Parathyroid adenoma (tissue), 2 donors: ENCODE measurements at regions not wholly inside any gene's neighbourhood (a gene's known extent, or its start where the extent isn't known, plus 50 kb on each side); places are given as distances from the start of the nearest gene placed in this dataset.

Experiments used
- H2AFZ ChIP-seq: fragments of 300-600 bp; sonication (generic); one replicate; pipeline ENCODE4 v1.7.0; 2017; ENCODE audit warnings: antibody characterized with exemption, mild to moderate bottlenecking
- H3K27ac ChIP-seq: fragments of 300-600 bp; sonication (generic); one replicate; pipeline ENCODE4 v1.7.0; 2017
- H3K27me3 ChIP-seq: fragments of 300-600 bp; sonication (generic); one replicate; pipeline ENCODE4 v1.7.0; 2017; ENCODE audit warnings: low read length; ENCODE audit not compliant: control insufficient read depth, insufficient read depth
- H3K36me3 ChIP-seq: fragments of 300-600 bp; sonication (generic); one replicate; pipeline ENCODE4 v1.7.0; 2017; ENCODE audit warnings: low read length; ENCODE audit not compliant: control insufficient read depth, insufficient read depth
- H3K4me1 ChIP-seq: fragments of 300-600 bp; sonication (generic); one replicate; pipeline ENCODE4 v1.7.0; 2017; ENCODE audit warnings: control low read depth
- H3K4me2 ChIP-seq: fragments of 300-600 bp; sonication (generic); one replicate; pipeline ENCODE4 v1.7.0; 2017; ENCODE audit warnings: low read length
- H3K4me3 ChIP-seq: fragments of 300-600 bp; sonication (generic); one replicate; pipeline ENCODE4 v1.7.0; 2017; ENCODE audit warnings: low read depth, low read length
- H3K79me2 ChIP-seq: fragments of 300-600 bp; sonication (generic); one replicate; pipeline ENCODE4 v1.7.0; 2017; ENCODE audit warnings: control low read depth
- H3K9ac ChIP-seq: fragments of 300-600 bp; sonication (generic); one replicate; pipeline ENCODE4 v1.7.0; 2017; ENCODE audit warnings: mild to moderate bottlenecking
- H3K9me3 ChIP-seq: fragments of 300-600 bp; sonication (generic); one replicate; pipeline ENCODE4 v1.7.0; 2017; ENCODE audit warnings: low read length; ENCODE audit not compliant: control insufficient read depth
- TF ChIP-seq, protein P1 (sequence below): fragments of 300-600 bp; sonication (generic); IDR thresholded peaks from one replicate; pipeline ENCODE4 v1.7.0; 2017; ENCODE audit warnings: antibody characterized with exemption, mild to moderate bottlenecking
- donor health status: primary hyperparathyroidism.

DNA sequence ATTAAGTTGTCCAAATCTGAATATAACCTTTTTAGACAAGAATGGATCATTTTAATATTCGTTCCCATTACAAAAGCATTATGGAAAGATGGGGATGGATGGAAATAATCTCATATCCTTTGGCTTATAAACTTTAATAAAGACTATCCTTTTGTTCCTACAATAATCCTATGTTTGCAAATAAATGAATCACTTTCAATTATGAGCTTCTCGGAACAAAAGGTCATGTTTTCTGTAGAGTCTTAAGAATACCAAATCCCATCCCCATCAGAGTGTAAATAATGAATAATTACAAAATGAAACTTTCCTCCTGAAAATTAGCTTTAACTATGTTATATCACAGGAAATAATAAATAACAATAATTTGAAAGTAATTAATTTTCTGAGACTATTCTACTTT lies 329.7 kb downstream of the NR2F1-AS1 start:
- Histone ChIP-seq H3K27ac (no peak overlapping the region), H3K4me3 (no peak overlapping the region), H3K79me2 (no peaks in the 10 kb centered on the region), H3K9me3 (no peaks in the 10 kb centered on the region), H3K4me1 (no peaks in the 10 kb centered on the region), H3K9ac (no peak overlapping the region), H3K4me2 (no peak overlapping the region), H3K27me3 (no peaks in the 10 kb centered on the region), H2AFZ (no peak overlapping the region), H3K36me3 (no peaks in the 10 kb centered on the region)
- TF ChIP-seq, protein P1, sequence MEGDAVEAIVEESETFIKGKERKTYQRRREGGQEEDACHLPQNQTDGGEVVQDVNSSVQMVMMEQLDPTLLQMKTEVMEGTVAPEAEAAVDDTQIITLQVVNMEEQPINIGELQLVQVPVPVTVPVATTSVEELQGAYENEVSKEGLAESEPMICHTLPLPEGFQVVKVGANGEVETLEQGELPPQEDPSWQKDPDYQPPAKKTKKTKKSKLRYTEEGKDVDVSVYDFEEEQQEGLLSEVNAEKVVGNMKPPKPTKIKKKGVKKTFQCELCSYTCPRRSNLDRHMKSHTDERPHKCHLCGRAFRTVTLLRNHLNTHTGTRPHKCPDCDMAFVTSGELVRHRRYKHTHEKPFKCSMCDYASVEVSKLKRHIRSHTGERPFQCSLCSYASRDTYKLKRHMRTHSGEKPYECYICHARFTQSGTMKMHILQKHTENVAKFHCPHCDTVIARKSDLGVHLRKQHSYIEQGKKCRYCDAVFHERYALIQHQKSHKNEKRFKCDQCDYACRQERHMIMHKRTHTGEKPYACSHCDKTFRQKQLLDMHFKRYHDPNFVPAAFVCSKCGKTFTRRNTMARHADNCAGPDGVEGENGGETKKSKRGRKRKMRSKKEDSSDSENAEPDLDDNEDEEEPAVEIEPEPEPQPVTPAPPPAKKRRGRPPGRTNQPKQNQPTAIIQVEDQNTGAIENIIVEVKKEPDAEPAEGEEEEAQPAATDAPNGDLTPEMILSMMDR: no peak

DNA sequence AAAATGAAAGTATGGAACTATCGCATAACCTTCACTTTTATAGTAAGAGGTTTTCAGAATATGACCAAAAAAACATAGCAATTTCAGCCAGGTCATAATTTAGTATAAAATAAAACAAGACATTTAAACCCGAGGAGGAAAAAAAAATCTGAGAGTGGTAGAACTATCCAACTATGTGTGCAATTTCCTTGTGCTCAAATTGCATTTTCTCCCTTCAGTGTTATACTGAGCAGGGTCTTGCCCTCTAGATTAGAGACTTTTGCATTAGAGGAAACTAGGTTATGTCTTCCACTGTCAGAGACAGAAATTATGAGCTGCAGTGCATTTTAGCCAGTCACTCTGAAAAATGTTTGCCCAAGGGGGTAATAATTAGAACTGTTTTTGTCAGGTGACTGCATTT lies 330.6 kb downstream of the NR2F1-AS1 start:
- Histone ChIP-seq H3K27ac (no peak overlapping the region), H3K79me2 (no peaks in the 10 kb centered on the region), H3K27me3 (no peaks in the 10 kb centered on the region), H3K4me1 (no peaks in the 10 kb centered on the region), H3K9ac (no peak overlapping the region), H2AFZ (no peak overlapping the region), H3K4me2 (no peak overlapping the region), H3K9me3 (no peaks in the 10 kb centered on the region), H3K36me3 (no peaks in the 10 kb centered on the region), H3K4me3 (no peak overlapping the region)
- TF ChIP-seq, protein P1: no peak

DNA sequence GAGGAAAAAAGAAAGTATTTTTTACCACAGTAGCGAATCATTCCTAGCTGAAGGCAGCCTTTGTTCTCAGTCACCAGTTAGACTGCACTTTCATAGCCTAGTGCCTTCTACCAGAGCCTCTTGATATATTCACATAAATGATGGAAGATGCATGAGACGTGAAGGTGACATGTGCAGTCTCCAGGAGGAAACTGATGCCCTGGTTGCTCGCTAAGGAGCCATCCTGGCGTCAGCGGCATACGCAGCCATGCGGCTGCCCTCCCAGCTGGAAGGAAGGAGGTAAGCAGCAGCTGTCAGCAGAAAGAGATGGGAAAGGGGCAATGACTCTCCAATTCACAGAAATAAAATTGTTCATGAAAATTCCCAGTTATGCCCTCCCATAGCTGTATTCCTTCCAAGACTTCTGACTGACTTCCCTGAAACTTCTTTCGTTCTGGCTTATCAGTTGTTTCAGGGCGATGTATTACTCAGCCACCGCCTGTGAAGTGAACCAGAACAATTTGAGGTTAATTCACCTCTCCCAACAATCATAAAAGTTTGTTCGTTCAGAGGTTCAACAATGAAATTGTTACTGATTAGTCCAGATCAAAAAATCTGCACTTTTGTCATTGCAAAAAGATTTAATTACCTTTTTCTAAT lies 331.2 kb downstream of the NR2F1-AS1 start:
- Histone ChIP-seq H2AFZ (no peak overlapping the region), H3K4me2 (no peak overlapping the region), H3K27ac (no peak overlapping the region), H3K9ac (no peak overlapping the region), H3K36me3 (no peaks in the 10 kb centered on the region), H3K27me3 (no peaks in the 10 kb centered on the region), H3K4me1 (no peaks in the 10 kb centered on the region), H3K79me2 (no peaks in the 10 kb centered on the region), H3K4me3 (no peak overlapping the region), H3K9me3 (no peaks in the 10 kb centered on the region)
- TF ChIP-seq, protein P1: no peak

DNA sequence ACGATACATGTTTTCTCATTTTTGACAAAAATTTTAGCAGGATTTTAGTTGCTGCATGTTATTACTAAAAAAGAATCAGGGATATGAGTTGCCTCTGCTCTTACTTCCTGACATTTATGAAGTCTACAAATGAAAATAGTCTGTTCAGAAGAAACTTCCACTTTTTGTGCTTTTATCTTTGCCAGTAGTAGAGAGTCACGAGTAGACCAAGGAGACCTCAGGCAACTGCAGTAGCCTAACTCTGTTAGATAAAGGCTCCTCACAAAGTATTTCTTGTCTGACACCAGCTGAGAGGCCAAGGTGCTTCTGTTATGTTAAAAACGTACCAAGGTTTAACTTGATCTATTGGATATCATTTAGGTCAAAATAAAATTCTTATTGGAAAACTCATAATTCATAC lies 333.9 kb downstream of the NR2F1-AS1 start:
- Histone ChIP-seq H2AFZ (no peak overlapping the region), H3K27me3 (no peaks in the 10 kb centered on the region), H3K4me2 (no peak overlapping the region), H3K9ac (no peak overlapping the region), H3K4me1 (no peaks in the 10 kb centered on the region), H3K9me3 (no peaks in the 10 kb centered on the region), H3K36me3 (no peaks in the 10 kb centered on the region), H3K79me2 (no peaks in the 10 kb centered on the region), H3K4me3 (no peak overlapping the region), H3K27ac (no peak overlapping the region)
- TF ChIP-seq, protein P1: no peak
